ENCODE measurements at regions not wholly inside any gene's neighbourhood (a gene's known extent, or its start where the extent isn't known, plus 50 kb on each side); places are given as distances from the start of the nearest gene placed in this dataset.

GRCh38 chr18:64918851-64919250, 770.0 kb upstream of the LINC00305 start:
- TF ChIP-seq CTCF (IDR thresholded peaks at IDR 0.05) (no peak), POLR2A (IDR thresholded peaks at IDR 0.05) (no peak)
